GM23248 (cell line): ENCODE measurements at regions not wholly inside any gene's neighbourhood (a gene's known extent, or its start where the extent isn't known, plus 50 kb on each side); places are given as distances from the start of the nearest gene placed in this dataset.

ENCODE experiments used
- EZH2 ChIP-seq: fragments of 200-600 bp; sonication (generic); IDR thresholded peaks from 2 replicates; pipeline ENCODE4 v1.6.1; 2018; ENCODE audit warnings: antibody characterized with exemption, mild to moderate bottlenecking; ENCODE audit not compliant: insufficient read depth, poor library complexity, severe bottlenecking
- EZH2phosphoT487 ChIP-seq: fragments of 200-600 bp; sonication (generic); IDR thresholded peaks from 2 replicates; pipeline ENCODE4 v1.6.1; 2018; ENCODE audit warnings: antibody characterized with exemption, moderate library complexity, mild to moderate bottlenecking, low read depth; ENCODE audit not compliant: insufficient read depth

DNA sequence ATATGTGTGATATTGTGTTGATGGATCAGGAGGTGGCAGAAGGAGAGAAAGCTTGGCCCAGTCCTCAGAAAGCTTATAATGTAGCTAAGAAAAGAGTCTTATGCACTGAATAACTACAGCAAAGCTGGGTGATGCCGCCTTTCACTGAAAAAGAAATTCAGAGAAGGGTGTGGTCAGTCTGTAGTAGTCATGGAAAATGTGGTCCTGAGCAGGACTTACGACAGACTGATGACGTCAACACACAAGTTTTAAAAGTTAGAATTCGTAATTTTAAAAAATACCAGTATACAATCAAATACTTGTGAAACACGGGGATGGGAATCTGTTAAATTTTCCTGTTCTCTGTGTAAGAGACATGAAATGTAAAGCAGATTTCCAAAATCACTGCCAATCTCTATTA lies 87.0 kb upstream of the RAPGEF2 start:
- TF ChIP-seq EZH2 = no peak
- TF ChIP-seq EZH2phosphoT487 = no peak
